Activated T-cell treated with anti-CD3 and anti-CD28 coated beads for 24 hours (primary cell): ENCODE measurements at regions not wholly inside any gene's neighbourhood (a gene's known extent, or its start where the extent isn't known, plus 50 kb on each side); places are given as distances from the start of the nearest gene placed in this dataset.

Experiments used
- DNase-seq: peaks from one replicate; pipeline ENCODE4 v3.0.0-alpha.2; 2020; ENCODE audit warnings: low read depth

DNA sequence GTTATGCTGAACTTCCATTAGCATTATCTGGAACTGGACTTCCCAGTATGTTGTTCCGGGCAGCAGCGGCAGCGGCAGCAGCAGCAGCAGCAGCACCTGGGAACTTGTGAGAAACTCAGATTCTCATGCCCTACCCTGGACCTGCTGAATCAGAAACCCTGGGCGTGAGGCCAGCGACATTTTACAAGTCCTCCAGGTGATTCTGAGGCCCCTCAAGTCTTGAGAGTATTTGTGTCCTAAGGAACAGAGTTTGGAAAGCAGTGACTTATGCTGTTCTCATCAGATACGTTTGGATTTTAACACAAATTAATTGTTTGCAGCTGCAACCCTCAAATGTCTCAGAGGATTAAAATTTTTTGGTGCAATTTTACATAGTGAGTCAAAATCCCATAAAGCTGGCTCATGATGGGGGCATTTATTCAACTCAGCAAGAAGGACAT, 157.2 kb upstream of the KAZN start:
- DNase-seq, result no peak

DNA sequence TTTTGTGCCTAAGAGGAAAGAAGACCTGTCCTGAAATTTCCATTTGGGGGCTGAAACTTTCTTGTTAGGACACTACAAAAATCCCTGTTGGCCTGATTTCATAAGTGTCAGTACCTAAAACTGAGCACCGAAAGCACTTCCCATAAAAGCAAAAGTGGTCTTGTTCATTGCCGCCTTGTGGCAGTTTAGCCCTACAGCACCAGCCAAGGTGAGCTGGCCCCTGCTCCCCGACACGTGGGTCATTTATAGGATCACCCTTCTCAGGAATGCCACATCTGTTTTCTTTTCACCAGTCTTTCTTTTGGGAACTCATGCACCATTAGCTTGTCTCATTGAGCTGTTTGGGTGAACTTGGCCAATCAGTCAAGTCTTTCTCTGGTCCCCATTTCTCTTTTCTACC, 155.8 kb upstream of the KAZN start:
- no peak for DNase-seq

DNA sequence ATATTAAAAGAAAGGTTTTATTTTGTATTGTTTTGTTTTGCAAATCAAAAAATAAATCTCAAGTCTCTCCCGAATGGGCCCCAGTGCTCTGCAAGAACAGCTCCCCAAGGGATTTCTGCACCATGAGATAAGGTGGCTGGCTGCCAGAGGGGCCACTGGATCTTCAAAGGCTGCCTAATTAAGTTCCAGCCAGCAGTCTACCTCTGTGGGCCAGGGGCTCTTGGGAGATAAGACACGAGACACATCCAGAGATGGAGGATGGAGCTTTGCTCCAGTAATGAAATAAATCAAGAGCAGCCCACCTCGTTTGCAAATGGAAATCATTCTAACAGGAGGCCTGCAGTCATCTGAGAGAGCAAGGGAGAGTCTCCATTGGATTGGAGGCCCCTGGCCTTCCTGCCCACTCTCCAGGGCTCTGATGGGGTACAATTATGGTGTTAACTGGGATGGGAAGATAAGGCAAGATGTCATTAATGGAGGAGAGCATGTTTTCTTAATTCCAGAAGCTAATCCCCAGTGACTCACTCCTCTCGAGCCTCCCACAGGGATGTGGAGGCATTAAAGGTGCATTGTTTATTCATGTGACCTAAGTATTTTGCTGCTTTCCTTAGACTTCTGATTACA, 155.2 kb upstream of the KAZN start:
- no peak for DNase-seq

DNA sequence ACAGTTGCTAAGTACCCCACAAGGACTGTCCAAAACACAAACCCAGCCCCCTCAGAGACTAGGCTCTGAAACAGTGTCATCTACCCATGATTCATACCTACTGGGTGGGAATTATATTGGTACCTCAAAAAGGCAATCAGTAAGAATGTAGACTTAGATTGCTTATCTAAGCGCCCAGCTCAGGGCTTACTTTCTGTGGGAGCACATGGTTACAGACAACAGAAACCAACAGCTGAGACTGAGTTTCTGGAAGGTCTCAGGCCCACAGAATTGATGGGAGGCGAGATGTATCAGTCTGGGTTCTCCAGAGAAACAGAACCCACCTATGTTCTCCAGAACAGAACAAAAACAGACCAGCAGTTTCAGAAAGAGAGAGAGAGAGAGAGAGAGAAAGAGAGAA, 147.3 kb upstream of the KAZN start:
- no peak for DNase-seq

DNA sequence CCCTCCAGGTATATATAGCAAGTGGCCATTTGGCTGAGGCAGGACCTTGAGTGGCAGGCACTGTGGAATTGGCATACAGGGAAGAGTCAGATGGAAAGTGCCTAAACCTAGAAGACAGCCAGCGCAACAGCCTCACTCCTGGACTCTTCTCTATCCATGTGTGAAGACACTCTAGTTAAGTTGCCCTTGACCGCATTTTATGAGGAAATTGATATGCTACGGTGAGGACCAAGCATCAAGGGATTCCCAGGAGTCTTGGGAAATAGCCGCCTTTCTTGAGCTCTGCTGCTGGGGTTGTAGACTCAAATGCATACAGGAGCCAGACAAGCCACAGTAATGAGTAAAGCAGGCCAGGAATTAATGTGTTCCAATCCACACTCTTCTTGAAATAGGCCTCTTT, 145.9 kb upstream of the KAZN start:
- DNase-seq, result no peak

DNA sequence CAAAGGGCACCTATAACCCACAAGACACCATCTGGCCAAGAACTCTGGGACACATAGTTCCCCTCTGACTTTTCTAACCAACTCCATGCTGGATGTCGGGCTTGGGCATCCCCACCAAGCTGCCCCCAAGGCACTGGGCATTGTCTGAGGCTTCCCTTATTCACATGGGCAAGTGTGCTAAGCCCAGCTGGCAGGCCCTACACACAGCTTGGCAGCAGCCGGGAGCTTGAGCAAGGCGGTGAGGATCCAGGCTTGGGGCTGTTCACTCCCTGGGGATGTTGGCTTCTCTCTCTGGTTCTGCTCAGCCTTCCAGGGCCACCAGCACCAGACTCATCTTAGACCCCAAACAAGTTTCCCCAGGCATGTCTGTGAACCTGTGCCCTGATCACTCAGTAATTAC, 138.3 kb upstream of the KAZN start:
- no peak for DNase-seq

DNA sequence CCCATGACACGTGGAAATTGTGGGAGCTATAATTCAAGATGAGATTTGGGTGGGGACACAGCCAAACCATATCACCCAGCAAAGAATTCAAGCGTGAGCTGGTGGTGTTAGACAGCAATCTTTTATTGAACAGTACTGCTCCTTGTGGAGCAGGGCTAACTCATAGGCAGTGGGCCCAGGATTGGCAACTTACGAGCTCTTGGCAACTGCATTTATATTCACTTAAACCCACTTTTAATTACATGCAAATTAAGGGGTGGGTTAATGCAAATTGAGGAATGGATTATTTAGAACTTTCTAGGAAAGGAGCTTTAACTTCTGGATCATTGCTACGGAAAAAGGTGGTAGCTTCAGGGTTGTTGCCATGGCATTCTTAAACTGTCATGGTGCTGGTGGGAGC, 135.6 kb upstream of the KAZN start:
- DNase-seq, result no peak

DNA sequence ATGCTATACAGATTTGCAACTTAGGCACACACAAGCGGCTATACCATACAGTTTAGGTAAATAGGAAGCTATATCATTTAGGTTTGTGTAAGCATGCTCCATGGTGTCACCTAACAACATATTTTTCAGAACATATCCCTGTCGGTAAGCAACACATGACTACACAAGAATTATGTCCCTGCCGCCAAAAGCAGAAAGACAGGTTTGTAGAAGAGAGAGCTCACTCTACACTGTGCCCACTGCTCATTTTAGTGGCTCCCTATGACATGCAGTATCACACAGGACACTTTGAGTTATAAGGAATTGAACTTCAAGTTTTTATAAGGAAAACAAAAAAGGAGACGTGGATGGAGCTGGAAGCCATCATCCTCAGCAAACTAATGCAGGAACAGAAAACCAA, 132.5 kb upstream of the KAZN start:
- DNase-seq, result no peak

DNA sequence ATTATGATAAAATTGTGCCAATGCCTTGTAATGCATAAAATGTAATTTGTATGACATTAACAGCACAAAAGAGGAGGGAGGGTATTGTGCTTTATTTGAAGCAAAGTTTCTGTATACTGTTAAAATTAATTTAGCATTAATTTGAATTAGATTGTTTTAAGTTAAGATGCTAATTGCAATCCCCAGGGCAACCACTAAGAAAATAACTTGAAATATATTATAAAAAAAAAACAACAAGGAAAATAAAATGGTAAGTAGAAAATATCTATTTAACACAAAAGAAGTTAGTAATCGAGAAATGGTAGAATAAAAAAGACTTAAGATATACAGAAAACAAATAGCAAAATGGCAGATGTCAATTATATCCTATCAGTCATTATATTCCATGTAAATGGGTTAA, 131.4 kb upstream of the KAZN start:
- DNase-seq, result no peak

DNA sequence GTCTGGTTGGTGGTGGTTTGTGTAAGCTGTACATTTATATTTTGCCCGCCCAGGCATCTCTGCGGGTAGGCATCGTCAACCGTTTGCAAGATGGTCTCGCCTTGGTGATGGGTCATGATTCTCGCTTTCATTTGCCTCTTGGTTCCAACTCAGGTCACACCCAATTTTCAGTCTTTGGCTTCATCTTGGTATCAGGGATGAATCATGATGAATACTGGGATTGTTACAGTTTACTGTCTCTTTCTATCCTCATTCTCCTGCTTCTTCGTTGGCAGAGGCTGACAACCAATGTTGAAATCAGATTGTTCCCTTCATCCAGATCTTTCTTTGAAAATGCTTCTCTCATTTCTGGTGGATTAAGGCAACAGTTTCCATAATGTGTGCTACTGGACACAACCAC, 129.7 kb upstream of the KAZN start:
- no peak for DNase-seq

DNA sequence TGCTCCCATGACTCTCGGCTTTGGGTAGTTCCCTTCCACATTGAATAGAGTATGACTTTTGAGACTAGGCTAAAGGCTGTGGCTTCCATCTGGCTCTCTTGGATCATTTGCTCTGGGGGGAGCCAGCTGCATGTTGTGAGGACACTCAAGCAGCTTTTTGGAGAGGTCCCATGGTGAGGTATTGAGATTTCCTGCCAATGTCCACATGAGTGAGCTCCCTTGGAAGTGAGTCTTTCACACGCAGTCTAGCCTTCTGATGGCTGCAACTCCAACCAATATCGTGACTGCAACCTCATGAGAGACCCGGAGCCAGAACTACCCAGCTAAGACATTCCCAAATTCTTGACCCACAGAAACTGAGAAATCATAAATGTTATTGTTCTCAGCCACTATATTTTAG, 127.7 kb upstream of the KAZN start:
- DNase-seq, result no peak

DNA sequence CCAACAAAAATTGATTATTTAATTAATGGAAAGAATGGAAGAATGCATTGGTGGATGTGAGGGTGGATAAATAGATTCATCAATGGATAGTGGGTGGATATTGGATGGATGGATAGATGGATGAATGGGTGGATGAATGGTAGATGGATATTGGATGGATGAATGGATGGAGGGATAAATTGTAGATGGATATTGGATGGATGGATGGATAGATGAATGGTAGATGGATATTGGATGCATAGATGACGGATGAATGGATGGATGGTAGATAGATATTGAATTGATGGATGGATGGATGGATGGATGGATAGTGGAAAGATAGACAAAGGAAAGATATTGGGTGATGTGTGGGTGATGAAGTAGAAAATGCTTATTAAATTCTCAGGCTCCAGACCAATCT, 123.6 kb upstream of the KAZN start:
- DNase-seq, result no peak

DNA sequence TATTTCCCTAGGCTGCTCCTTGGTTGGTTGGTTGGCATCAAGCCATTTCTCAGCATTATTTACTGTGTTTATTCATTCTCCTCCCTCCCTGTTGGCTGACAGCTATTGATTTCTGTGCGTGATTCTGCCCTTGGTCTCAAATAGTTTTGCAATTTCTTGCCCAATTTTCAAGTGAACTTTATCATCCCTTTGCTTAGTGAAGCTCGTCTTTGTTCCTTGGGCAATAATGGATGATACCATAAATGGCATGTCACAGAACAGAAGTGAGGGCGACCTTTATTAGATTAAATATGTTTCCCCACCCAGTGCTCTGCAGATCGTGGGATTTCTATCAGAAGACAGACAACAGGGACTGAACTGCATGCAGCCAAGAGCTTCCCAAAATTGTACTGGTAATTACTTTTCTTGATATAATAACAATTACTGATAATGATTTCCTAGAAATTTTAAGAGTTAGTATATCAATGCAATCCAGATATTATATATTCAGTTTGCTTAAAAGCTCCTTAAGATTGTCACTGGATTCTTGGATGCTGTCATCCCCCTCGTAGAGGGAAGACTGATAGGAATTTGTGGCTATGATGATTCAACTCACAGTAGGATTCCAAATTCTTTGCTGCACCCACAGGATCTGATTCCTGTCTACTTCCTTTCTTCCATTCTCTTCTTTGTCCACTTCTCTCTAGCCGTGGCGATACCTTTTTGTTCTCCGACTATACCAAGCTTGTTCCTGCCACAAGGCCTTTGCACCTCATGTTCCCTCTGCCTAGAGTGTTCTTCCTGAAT, 122.1 kb upstream of the KAZN start:
- no peak for DNase-seq

DNA sequence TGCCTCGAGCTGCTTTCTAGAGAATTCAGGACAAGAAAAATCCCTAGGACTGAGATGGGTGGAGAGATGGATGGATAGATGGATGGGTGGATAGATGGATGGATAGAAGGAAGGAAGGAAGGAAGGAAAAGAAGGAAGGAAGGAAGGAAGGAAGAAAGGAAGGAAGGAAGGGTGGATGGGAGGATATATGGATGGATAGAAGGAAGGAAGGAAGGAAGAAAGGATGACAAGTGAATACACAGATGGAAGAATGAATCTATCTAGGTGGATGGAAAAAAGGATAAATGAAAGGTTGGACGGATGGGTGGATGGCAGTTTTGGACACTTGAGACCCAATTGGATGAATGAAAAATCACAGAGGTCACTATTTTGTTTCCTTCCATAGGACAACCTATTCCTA, 120.4 kb upstream of the KAZN start:
- DNase-seq, result no peak

DNA sequence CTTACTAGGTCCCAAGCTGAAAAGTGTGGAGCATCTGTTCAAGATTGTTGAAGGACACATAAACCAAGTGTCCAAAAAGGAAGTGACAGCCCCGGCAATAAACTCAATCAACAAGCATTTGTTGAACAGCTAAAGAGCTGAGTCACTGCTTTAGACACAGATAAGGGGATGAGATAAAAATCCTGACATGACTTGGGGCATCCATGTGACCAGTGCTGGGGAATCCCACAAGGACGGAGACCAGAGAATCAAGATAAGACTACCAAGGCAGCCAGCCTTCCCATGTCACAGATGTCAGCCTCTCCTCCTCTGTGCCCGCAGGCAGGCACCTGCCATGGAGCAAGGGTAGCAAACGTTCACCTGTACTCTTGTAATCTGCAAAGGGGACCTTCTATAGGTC, 118.6 kb upstream of the KAZN start:
- no peak for DNase-seq

DNA sequence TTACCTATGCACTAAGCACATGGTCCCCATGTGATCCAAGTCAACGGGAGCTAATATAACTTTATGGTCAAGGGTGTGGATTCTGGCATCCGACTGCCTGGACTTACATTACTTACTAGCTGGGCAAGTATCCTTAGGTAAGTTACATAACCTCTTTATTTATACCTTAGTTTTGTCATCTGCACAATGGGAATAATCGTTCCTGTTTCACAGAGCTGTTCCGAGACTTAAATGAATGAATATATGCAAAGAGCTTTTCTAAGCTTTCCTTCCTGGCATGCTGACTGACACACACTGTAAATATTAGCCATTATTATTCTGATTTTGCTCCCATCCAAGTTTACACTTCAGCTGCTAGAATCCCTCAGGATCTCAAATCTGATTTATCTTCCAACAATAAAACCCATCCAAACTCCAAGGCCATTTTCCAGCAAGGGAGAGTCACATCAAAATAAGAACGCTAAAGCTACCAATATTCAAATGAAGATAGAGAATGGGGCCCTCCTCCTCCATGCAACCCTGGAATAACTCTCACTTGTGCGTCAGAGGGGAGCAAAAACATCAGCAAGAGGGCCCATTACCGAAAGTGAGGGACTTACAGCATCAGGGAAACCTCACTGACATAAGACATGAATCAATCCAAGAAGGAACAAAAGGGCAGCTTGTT, 115.6 kb upstream of the KAZN start:
- DNase-seq, result no peak

DNA sequence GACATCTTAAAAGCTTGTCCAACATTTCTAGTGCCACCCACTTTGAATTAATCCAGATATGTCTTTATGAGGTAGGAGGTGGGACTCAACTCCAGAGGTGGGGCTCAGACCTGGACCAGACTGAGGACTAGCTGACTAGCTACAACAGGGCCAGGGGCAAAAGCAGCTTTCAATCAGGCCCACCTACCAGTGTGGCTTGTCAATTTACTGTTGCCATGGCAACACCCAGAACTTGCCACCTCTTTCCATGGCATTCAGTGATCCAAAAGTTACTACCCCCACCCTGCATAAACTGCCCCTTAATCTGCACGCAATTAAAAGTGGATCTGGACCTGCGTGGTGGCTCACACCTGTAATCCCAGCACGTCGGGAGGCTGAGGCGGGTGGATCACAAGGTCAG, 113.2 kb upstream of the KAZN start:
- DNase-seq, result no peak

DNA sequence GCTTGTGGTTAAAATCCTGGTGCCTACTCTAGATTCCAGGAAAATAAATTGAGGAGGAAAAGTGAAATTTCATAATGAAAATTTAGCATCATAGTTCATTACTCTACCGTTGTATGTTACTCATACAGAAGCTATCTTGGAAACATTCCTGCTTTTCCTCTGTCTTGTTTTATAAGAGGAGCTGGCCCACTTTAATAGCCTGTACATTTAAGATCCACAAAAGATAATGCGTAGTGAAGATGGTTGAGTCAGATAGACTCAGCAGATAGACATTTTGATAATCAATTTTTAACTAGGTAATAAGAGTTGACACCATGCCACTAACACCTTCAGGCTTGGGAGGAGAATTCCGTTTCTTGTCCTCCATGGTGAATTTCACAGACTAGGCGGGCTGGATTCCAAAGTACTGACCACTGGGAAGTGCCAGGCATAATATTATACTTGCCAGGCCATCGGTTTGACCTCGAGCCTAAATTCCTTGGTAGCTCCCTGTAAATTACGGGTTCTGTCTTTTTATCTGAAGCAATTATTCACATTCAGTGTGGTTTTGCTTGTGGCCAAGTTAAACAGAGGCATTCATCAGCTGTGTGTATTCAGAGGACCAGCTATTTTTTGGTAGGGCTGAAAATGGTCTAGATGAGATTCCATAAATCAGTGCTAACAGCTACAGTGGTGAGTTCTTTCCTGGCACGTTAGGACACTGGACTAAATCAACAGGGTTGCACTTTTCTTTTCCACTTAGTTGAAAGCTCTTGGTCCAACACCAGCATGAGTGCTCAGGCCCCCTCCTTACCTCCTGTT, 111.9 kb upstream of the KAZN start:
- DNase-seq, result no peak

DNA sequence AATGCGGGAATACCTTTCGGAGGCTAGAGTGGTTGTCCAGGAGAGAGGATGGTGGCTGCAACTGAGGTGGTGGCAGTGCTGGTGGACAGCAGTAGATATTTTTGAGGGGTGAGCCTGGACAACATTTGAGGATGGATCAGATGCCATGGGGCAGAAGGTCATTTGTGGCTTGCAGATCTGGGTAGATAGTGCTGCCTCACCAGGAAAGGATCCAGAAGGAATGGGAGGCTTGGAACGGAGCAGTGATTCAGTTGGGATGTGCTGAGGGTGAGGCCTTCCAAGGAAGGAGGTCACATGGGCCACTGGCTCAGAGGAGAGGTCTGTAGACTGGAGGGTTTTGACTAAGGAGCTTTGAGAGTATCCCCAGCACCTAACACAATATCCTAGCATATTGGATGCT, 110.8 kb upstream of the KAZN start:
- no peak for DNase-seq

DNA sequence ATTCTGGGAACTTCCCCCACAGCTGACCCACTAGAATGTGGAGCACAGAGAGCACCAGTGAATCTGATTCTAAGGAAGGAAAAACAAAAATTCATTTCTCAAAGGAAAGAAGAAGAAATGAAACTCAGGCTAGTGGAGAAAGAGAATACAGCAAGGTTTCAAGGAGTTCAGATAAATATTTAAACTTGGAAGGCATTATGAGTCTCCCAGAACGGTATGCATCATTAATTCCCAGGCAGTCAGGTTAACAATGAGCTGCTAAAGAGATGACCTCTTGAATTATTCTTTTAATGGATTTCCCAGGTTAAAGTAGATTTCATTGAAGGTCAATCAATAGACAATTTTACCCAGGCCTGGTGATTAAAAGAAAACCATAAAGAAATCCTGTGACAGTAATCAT, 103.6 kb upstream of the KAZN start:
- no peak for DNase-seq

DNA sequence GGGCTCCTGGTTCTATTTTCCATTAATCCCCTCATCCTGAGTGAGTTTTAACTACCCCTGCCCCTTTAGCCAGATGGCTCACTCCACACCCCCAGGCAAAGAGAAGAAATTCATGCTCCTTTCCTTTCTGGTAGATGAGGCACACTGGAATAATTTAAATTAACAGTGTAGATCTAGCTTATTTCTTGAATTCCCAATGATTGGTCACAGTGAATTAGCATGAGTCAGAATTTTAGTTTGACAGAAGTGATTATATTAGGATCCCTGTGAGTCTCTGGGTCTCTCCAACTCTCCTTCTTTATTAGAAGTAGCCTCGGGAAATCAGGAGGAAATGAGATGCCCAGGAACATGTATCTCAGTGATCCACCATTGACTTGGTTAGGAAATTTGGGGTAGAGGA, 103.1 kb upstream of the KAZN start:
- no peak for DNase-seq

DNA sequence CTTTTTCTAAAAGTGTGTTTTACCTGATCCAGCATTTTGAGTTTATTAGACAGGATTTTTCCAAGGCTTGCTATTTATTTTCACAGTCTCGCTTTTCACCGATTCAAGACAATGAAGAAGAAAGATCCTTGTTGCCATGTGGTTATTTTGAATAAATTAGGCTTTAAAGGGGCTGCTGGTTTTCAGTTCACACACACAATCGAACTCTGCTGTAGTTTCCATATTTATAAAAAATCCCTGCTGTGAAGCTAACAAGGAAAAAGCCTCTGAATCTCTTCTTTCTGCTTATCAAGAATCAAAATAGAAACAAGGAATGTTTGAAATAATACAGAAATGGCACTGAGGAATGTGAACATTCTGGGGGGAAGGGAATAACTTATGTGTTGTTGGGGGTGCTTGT, 102.5 kb upstream of the KAZN start:
- no peak for DNase-seq

DNA sequence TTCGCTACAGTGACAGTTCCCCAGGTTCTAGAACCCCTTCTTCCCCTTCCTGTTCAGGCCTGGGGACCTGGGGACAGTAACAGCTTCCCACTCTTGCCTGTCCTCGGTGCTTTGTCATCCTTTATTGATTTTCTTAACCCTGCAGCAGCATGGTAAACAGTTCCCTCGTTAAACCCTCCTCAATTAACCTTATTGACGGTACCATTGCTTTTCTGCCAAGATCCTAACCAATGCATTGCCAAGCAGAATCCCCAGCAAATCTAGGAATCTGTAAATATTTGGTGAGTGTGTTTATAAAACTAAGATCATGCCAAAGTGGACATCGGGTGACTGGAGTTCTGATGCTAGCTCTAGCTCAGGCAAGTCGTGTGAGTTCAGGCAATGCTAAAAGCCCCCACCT, 99.6 kb upstream of the KAZN start:
- no peak for DNase-seq
